Left ventricle myocardium inferior (tissue), 1 donor: ENCODE measurements at regions not wholly inside any gene's neighbourhood (a gene's known extent, or its start where the extent isn't known, plus 50 kb on each side); places are given as distances from the start of the nearest gene placed in this dataset.

ENCODE experiments used
- DNase-seq: peaks from one replicate; pipeline ENCODE4 v3.0.0-alpha.2; 2020
- H3K27ac ChIP-seq: fragments of 200-600 bp; replicated peaks from 2 replicates; pipeline ENCODE4 v1.8.0; 2021
- H3K27me3 ChIP-seq: fragments of 200-600 bp; 2 replicates; pipeline ENCODE4 v1.8.0; 2021; ENCODE audit warnings: low read depth
- H3K36me3 ChIP-seq: fragments of 200-600 bp; 2 replicates; pipeline ENCODE4 v1.8.0; 2021
- H3K4me1 ChIP-seq: fragments of 200-600 bp; 2 replicates; pipeline ENCODE4 v1.8.0; 2021
- H3K4me3 ChIP-seq: fragments of 200-600 bp; 2 replicates; pipeline ENCODE4 v1.8.0; 2021; ENCODE audit warnings: mild to moderate bottlenecking, moderate library complexity
- H3K9me3 ChIP-seq: fragments of 200-600 bp; replicated peaks from 2 replicates; pipeline ENCODE4 v1.8.0; 2021
- intact Hi-C: fragments of 100-400 bp; cut with micrococcal nuclease; formaldehyde crosslinking; loops from one replicate; pipeline ENCODE4 v1.11.0; 2022
- TF ChIP-seq, protein P1 (sequence below): fragments of 200-600 bp; IDR thresholded peaks from 2 replicates; pipeline ENCODE4 v1.8.0; 2021; ENCODE audit warnings: antibody characterized with exemption, mild to moderate bottlenecking, borderline replicate concordance
- donor health status: DM: no; HTN: yes; CAD: no; lungs with severe emphysema.

DNA sequence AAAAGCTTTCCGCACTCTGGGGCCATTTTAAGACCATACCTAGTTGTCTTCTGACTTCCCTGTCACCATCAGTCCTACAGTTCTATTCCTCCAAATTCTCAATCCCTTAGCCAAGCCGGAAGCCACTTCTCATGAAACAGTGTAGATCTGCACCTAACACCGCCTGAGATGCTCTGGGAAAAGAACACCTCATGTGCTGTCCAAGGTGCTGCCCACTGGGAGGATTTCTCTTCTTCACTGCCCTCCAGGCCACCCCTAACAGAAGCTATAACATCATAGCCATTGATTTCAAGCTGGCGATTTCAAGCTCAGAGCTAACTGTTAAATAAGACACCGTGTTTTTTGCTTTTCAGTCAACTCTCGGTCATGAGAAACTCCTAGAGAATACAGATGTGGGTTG lies 559.3 kb downstream of the CCDC171 start:
- no peaks in the 10 kb centered on the region for H3K9me3 ChIP-seq
- DNase-seq: no peak
- intact Hi-C loops: no loop called here
- no peaks in the 10 kb centered on the region for H3K36me3 ChIP-seq
- peaks cover 6% of the 10 kb centered on the region for H3K27me3 ChIP-seq
- TF ChIP-seq, protein P1, sequence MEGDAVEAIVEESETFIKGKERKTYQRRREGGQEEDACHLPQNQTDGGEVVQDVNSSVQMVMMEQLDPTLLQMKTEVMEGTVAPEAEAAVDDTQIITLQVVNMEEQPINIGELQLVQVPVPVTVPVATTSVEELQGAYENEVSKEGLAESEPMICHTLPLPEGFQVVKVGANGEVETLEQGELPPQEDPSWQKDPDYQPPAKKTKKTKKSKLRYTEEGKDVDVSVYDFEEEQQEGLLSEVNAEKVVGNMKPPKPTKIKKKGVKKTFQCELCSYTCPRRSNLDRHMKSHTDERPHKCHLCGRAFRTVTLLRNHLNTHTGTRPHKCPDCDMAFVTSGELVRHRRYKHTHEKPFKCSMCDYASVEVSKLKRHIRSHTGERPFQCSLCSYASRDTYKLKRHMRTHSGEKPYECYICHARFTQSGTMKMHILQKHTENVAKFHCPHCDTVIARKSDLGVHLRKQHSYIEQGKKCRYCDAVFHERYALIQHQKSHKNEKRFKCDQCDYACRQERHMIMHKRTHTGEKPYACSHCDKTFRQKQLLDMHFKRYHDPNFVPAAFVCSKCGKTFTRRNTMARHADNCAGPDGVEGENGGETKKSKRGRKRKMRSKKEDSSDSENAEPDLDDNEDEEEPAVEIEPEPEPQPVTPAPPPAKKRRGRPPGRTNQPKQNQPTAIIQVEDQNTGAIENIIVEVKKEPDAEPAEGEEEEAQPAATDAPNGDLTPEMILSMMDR: no peak
- H3K27ac ChIP-seq: no peak overlapping the region
- H3K4me1 ChIP-seq: no peaks in the 10 kb centered on the region
- H3K4me3 ChIP-seq: no peak overlapping the region

DNA sequence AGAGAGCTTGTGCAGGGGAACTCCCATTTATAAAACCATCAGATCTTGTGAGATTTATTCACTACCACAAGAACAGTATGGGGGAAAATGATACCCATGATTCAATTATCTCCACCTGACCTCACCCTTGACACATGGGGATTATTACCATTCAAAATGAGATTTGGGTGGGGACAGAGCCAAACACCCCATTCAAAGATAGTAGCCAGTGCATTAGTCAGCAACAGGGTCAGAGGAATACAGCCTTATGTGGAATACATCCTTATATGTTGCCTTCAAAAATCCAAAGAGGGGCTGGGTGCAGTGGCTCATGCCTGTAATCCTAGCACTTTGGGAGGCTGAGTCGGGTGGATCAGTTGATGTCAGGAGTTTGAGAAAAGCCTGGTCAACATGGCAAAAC lies 563.2 kb downstream of the CCDC171 start:
- no peaks in the 10 kb centered on the region for H3K36me3 ChIP-seq
- no peaks in the 10 kb centered on the region for H3K4me1 ChIP-seq
- DNase-seq: no peak
- H3K27me3 ChIP-seq: no peaks in the 10 kb centered on the region
- H3K9me3 ChIP-seq: no peaks in the 10 kb centered on the region
- H3K4me3 ChIP-seq: no peak overlapping the region
- intact Hi-C loops: no loop called here
- TF ChIP-seq, protein P1: no peak
- no peak overlapping the region for H3K27ac ChIP-seq

DNA sequence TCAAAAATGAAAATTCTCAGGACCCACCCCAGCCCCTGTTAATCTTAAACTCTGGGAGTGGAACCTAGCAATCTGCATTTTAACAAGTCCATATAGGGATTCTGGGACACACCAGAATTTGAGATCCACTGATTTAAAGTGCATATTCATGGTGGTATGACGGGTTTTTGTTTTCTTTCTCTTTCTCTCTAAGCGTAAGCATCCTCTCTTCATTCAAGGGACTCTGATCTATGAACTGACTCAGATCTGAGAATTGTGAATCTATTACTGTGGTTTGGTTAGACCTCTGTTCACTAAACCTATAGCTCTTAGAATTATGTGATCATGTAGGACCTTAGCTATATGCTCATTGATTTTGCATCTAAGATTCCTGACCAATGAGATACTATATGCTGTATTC lies 565.2 kb downstream of the CCDC171 start:
- no peaks in the 10 kb centered on the region for H3K4me1 ChIP-seq
- no peak overlapping the region for H3K4me3 ChIP-seq
- no peaks in the 10 kb centered on the region for H3K27me3 ChIP-seq
- H3K36me3 ChIP-seq: no peaks in the 10 kb centered on the region
- intact Hi-C loops: no loop called here
- H3K27ac ChIP-seq: no peak overlapping the region
- TF ChIP-seq, protein P1: no peak
- DNase-seq: no peak
- H3K9me3 ChIP-seq: no peaks in the 10 kb centered on the region

DNA sequence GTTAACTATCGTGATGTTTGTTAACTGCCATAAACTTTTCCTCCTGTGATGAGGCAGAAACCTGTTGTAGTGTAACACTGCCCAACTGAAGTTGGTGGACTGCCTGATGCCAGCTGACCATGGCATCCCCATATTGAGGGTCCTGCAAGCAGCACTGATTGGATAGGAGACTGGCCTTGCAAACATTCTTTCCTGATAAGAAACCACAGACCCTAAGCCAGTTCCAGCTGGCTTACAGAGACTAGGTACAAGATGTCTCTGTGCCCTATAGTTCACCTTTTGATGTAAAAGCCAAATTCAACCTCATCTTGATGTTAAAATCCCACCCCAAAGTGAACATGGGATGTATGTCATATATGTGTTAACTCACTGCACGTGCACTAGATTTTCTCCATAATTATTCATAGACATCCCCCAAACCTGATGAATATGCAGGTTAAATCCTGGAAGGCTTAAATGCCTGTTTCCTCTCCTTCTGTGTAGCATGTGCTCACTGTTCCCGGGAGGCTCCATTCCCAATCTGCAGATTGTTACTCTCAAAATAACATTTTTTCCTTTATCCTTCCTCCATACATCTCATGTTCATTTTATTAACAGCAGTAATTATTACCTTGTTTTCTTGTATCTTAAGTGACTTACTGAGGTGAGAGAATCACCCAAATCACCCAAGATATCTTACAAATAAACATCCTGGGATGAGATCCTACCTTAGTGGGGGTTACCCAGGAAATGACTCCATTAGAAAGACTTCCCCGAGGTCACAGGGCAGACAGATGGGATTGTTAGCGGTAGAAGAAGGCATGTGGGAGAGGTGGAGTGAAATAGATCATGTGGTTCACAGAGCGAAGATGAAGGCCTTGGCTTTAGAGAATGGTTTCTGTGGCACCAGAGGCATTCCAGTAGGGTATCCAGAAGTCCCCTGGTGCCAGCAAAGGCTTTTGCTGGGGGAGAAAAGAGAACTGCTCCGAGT lies 566.7 kb downstream of the CCDC171 start:
- Histone ChIP-seq H3K27me3 (no peaks in the 10 kb centered on the region), H3K4me1 (no peaks in the 10 kb centered on the region), H3K9me3 (no peaks in the 10 kb centered on the region), H3K36me3 (no peaks in the 10 kb centered on the region), H3K4me3 (no peak overlapping the region), H3K27ac (no peak overlapping the region)
- TF ChIP-seq, protein P1: no peak
- intact Hi-C loops: no loop called here
- DNase-seq: no peak

DNA sequence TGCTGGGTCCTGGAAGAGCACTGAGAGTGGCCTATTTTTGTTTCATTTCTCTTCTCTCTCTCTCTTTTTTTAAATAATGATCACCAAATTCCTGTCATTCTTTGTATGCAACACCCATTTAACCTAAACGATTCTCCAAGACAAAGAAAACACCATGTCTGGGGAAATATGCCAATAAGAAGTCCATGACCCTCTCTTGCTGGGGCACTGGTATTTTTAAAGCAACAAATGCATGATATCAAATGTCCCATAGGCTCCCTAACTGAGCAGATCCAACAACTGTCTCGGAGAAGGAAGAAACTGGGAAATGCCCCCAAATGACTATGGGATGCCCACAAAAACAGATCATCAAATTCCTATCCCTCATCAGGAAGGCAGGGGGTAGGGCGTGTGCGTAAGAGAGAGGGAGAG lies 567.4 kb downstream of the CCDC171 start:
- Histone ChIP-seq H3K36me3 (no peaks in the 10 kb centered on the region), H3K9me3 (no peaks in the 10 kb centered on the region), H3K27ac (no peak overlapping the region), H3K27me3 (no peaks in the 10 kb centered on the region), H3K4me3 (no peak overlapping the region), H3K4me1 (no peaks in the 10 kb centered on the region)
- no peak for DNase-seq
- TF ChIP-seq, protein P1: no peak
- intact Hi-C loops: no loop called here
